ENCODE measurements at regions not wholly inside any gene's neighbourhood (a gene's known extent, or its start where the extent isn't known, plus 50 kb on each side); places are given as distances from the start of the nearest gene placed in this dataset.

- TF ChIP-seq CTCF (conservative IDR thresholded peaks at IDR 0.05; ENCODE audit: low read depth, low read length), result no peak
- H3K4me3 ChIP-seq (ENCODE audit: low read depth, low read length), result no peak overlapping the region
- no peak for DNase-seq (ENCODE audit: low read depth)
These were observed 493.1 kb downstream of the CPS1 start for GRCh38 chr2:211049321-211050018.

- no peak overlapping the region for H3K4me3 ChIP-seq (ENCODE audit: low read depth, low read length)
- DNase-seq (ENCODE audit: low read depth), result no peak
- TF ChIP-seq CTCF (conservative IDR thresholded peaks at IDR 0.05; ENCODE audit: low read depth, low read length), result peak; percentile 43
These were observed 499.0 kb downstream of the CPS1 start for GRCh38 chr2:211055438-211055837.

GRCh38 chr2:211061612-211062296 is 505.4 kb downstream of the CPS1 start:
- TF ChIP-seq CTCF (conservative IDR thresholded peaks at IDR 0.05; ENCODE audit: low read depth, low read length), result no peak
- H3K4me3 ChIP-seq (ENCODE audit: low read depth, low read length), result no peak overlapping the region
- no peak for DNase-seq (ENCODE audit: low read depth)

GRCh38 chr2:211062297-211062612 is 505.9 kb downstream of the CPS1 start:
- DNase-seq (ENCODE audit: low read depth), result no peak
- no peak for TF ChIP-seq CTCF (conservative IDR thresholded peaks at IDR 0.05; ENCODE audit: low read depth, low read length)
- no peak overlapping the region for H3K4me3 ChIP-seq (ENCODE audit: low read depth, low read length)

- no peak overlapping the region for H3K4me3 ChIP-seq (ENCODE audit: low read depth, low read length)
- no peak for TF ChIP-seq CTCF (conservative IDR thresholded peaks at IDR 0.05; ENCODE audit: low read depth, low read length)
- DNase-seq (ENCODE audit: low read depth), result no peak
These were observed 510.6 kb downstream of the CPS1 start for GRCh38 chr2:211067029-211067428.

- no peak for TF ChIP-seq CTCF (conservative IDR thresholded peaks at IDR 0.05; ENCODE audit: low read depth, low read length)
- no peak for DNase-seq (ENCODE audit: low read depth)
- H3K4me3 ChIP-seq (ENCODE audit: low read depth, low read length), result no peak overlapping the region
These were observed 511.8 kb downstream of the CPS1 start for GRCh38 chr2:211068108-211068780.
